ENCODE measurements at regions not wholly inside any gene's neighbourhood (a gene's known extent, or its start where the extent isn't known, plus 50 kb on each side); places are given as distances from the start of the nearest gene placed in this dataset.
"Not testable (repeated sequence)": the region's sequence is repeated elsewhere in the genome, so short reads cannot be mapped to it uniquely, and the experiment has no call there.

- not testable (repeated sequence) for DNase-seq
Observed at GRCh38 chr6:74488726-74489125, 717.1 kb downstream of the COL12A1 start.

GRCh38 chr6:74482180-74482579 is 723.7 kb downstream of the COL12A1 start:
- no peak for DNase-seq

GRCh38 chr6:74480561-74480960 is 725.3 kb downstream of the COL12A1 start:
- no peak for DNase-seq

GRCh38 chr6:74479960-74480359 is 725.9 kb downstream of the COL12A1 start:
- DNase-seq = no peak

- DNase-seq = no peak
Observed at GRCh38 chr6:74479420-74479819, 726.4 kb downstream of the COL12A1 start.

- not testable (repeated sequence) for DNase-seq
Observed at GRCh38 chr6:74474046-74474445, 731.8 kb downstream of the COL12A1 start.

- not testable (repeated sequence) for DNase-seq
Observed at GRCh38 chr6:74468552-74468951, 737.3 kb downstream of the COL12A1 start.

- DNase-seq = no peak
Observed at GRCh38 chr6:74467533-74468215, 738.2 kb downstream of the COL12A1 start.

- no peak for DNase-seq
Observed at GRCh38 chr6:74466572-74466971, 739.3 kb downstream of the COL12A1 start.

- DNase-seq = no peak
Observed at GRCh38 chr6:74459260-74459659, 746.6 kb downstream of the COL12A1 start.

- DNase-seq = no peak
Observed at GRCh38 chr6:74458536-74458935, 747.3 kb downstream of the COL12A1 start.

GRCh38 chr6:74455786-74456185 is 750.1 kb downstream of the COL12A1 start:
- no peak for DNase-seq

GRCh38 chr6:74451953-74452352 is 753.9 kb downstream of the COL12A1 start:
- no peak for DNase-seq

- no peak for DNase-seq
Observed at GRCh38 chr6:74448850-74449249, 752.8 kb downstream of the CD109 start.

GRCh38 chr6:74447013-74447412 is 751.0 kb downstream of the CD109 start:
- DNase-seq = no peak

- DNase-seq = no peak
Observed at GRCh38 chr6:74439123-74439811, 743.3 kb downstream of the CD109 start.

- DNase-seq = not testable (repeated sequence)
Observed at GRCh38 chr6:74438395-74438794, 742.4 kb downstream of the CD109 start.

- no peak for DNase-seq
Observed at GRCh38 chr6:74434171-74434570, 738.2 kb downstream of the CD109 start.

- DNase-seq = no peak
Observed at GRCh38 chr6:74431873-74432580, 736.0 kb downstream of the CD109 start.

- no peak for DNase-seq
Observed at GRCh38 chr6:74420221-74420620, 724.2 kb downstream of the CD109 start.

GRCh38 chr6:74415056-74415455 is 719.1 kb downstream of the CD109 start:
- DNase-seq = no peak

GRCh38 chr6:74410630-74411029 is 714.6 kb downstream of the CD109 start:
- no peak for DNase-seq

GRCh38 chr6:74409447-74409846 is 713.4 kb downstream of the CD109 start:
- peak; percentile 38 for DNase-seq
